NB4 (cell line): ENCODE measurements at regions not wholly inside any gene's neighbourhood (a gene's known extent, or its start where the extent isn't known, plus 50 kb on each side); places are given as distances from the start of the nearest gene placed in this dataset.
A peak's percentile ranks its signal among the peaks of the same experiment; 100 is the strongest.
"Not testable (repeated sequence)": the region's sequence is repeated elsewhere in the genome, so short reads cannot be mapped to it uniquely, and the experiment has no call there.

ENCODE experiments used
- DNase-seq: peaks from one replicate; pipeline ENCODE4 v3.0.0; 2010; ENCODE audit warnings: low read depth
- H3K4me3 ChIP-seq: one replicate; pipeline ENCODE4 v1.5.1; 2011; ENCODE audit warnings: mild to moderate bottlenecking, low read depth, low read length, moderate library complexity
- CTCF ChIP-seq: IDR thresholded peaks from one replicate; pipeline ENCODE4 v1.5.1; 2012; ENCODE audit warnings: low read depth, low read length
- MAX ChIP-seq: IDR thresholded peaks from 2 replicates; pipeline ENCODE4 v1.6.1; 2011; ENCODE audit warnings: low read depth, low read length
- MYC ChIP-seq: IDR thresholded peaks from 2 replicates; pipeline ENCODE4 v1.6.1; 2011; ENCODE audit warnings: low read depth, low read length
- POLR2A ChIP-seq: IDR thresholded peaks from 2 replicates; pipeline ENCODE4 v1.6.1; 2011; ENCODE audit warnings: mild to moderate bottlenecking; ENCODE audit not compliant: insufficient read length; ENCODE audit errors: extremely low read depth

GRCh38 chr9:75487856-75488718 is 399.8 kb downstream of the OSTF1 start:
- H3K4me3 ChIP-seq: no peak overlapping the region
- no peak for TF ChIP-seq POLR2A
- peak; percentile 1 for DNase-seq

- TF ChIP-seq MAX (no peak), CTCF (no peak), POLR2A (no peak), MYC (no peak)
- no peak for DNase-seq
- H3K4me3 ChIP-seq: no peak overlapping the region
These were observed 400.4 kb downstream of the OSTF1 start for GRCh38 chr9:75488719-75489110.

- DNase-seq: no peak
- TF ChIP-seq POLR2A: no peak
- TF ChIP-seq MAX: no peak
- no peak overlapping the region for H3K4me3 ChIP-seq
These were observed 400.1 kb upstream of the PCSK5 start for GRCh38 chr9:75490326-75490725.

- TF ChIP-seq MAX: no peak
- no peak for TF ChIP-seq MYC
- no peak for TF ChIP-seq POLR2A
- TF ChIP-seq CTCF: no peak
- DNase-seq: no peak
- no peak overlapping the region for H3K4me3 ChIP-seq
These were observed 398.9 kb upstream of the PCSK5 start for GRCh38 chr9:75491533-75491932.

- DNase-seq: no peak
- no peak overlapping the region for H3K4me3 ChIP-seq
- TF ChIP-seq CTCF: no peak
- TF ChIP-seq POLR2A: no peak
- TF ChIP-seq MYC: no peak
- no peak for TF ChIP-seq MAX
These were observed 390.7 kb upstream of the PCSK5 start for GRCh38 chr9:75499812-75500211.

- no peak for TF ChIP-seq POLR2A
- TF ChIP-seq CTCF: no peak
- TF ChIP-seq MYC: no peak
- no peak for TF ChIP-seq MAX
- no peak overlapping the region for H3K4me3 ChIP-seq
- DNase-seq: no peak
These were observed 390.0 kb upstream of the PCSK5 start for GRCh38 chr9:75500479-75500878.

GRCh38 chr9:75500940-75501339 is 389.5 kb upstream of the PCSK5 start:
- not testable (repeated sequence) for DNase-seq, H3K4me3 ChIP-seq
